GM12874 (cell line): ENCODE measurements at regions not wholly inside any gene's neighbourhood (a gene's known extent, or its start where the extent isn't known, plus 50 kb on each side); places are given as distances from the start of the nearest gene placed in this dataset.

Experiments used
- CTCF ChIP-seq: IDR thresholded peaks from 2 replicates; pipeline ENCODE4 v1.5.1; 2011; ENCODE audit warnings: low read depth, mild to moderate bottlenecking, control low read depth, low read length, moderate library complexity; ENCODE audit not compliant: insufficient read depth

DNA sequence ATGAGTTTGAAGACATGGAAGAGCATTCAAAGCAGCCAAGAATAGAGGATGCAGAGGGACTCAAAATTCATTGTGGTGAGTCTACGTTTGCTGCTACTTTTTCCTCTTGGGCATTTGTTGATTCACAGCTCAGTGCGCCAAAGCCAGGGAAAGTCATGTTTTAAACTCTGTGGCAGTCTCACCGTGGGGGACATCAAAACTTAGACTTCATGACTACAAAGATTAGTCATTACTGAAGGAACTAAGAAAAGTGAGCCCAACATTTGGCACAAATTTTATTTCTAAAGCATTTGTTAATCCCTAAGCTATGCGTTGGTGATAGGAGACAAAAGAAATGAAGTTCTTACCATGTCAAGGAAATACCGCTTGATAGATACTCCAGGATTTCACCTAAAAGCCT is 73.7 kb upstream of the MTAP start:
- no peak for TF ChIP-seq CTCF

DNA sequence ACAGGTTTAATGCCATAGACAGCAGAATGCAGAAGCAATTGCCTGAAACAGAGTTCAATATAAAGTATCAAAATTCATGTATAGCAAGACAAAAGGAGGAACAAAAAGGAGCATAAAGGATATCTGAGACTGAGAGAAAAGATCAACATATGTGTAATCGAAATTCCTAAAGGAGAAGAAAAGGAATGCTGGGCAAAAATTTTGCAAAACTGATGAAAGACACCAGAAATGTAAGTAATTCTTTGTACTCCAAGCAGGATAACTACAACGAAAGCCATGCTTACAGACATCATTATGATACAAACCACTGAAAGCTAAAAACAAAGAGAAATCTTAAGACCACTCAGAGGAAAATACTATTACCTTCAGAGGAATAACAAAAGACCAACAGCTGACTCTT is 72.8 kb upstream of the MTAP start:
- TF ChIP-seq CTCF: no peak

- no peak for TF ChIP-seq CTCF
Observed at GRCh38 chr9:21730899-21731298, 71.5 kb upstream of the MTAP start.

GRCh38 chr9:21741151-21741550 is 61.3 kb upstream of the MTAP start:
- no peak for TF ChIP-seq CTCF

GRCh38 chr9:21744320-21744719 is 58.1 kb upstream of the MTAP start:
- no peak for TF ChIP-seq CTCF

GRCh38 chr9:21744841-21745240 is 57.6 kb upstream of the MTAP start:
- TF ChIP-seq CTCF: no peak

GRCh38 chr9:21746550-21746949 is 55.9 kb upstream of the MTAP start:
- no peak for TF ChIP-seq CTCF

- no peak for TF ChIP-seq CTCF
Observed at GRCh38 chr9:21747175-21747574, 55.3 kb upstream of the MTAP start.
